ENCODE measurements at regions not wholly inside any gene's neighbourhood (a gene's known extent, or its start where the extent isn't known, plus 50 kb on each side); places are given as distances from the start of the nearest gene placed in this dataset.

- intact Hi-C loops (cut with DNase I; ENCODE audit: low total_unique reads) = no loop called here
- H3K27ac ChIP-seq = no peak overlapping the region
Observed at GRCh38 chr7:54255242-54255641, 286.9 kb upstream of the VSTM2A start.

GRCh38 chr7:54259185-54259584 is 283.0 kb upstream of the VSTM2A start:
- 95 to 97% methylated on average over 6 to 9 of the region's 9 CpGs for WGBS, 2 donors (ENCODE audit: low coverage in 1 of 2)
- no peak for TF ChIP-seq EP300 (IDR thresholded peaks at IDR 0.05; ENCODE audit: low read depth)
- TF ChIP-seq CTCF (IDR thresholded peaks at IDR 0.05) = no peak
- TF ChIP-seq POLR2A (IDR thresholded peaks at IDR 0.05) = no peak
- no peak for TF ChIP-seq POLR2AphosphoS5 (IDR thresholded peaks at IDR 0.05)
- H3K4me1 ChIP-seq = no peaks in the 10 kb centered on the region
- no peak overlapping the region for H3K4me3 ChIP-seq
- in situ Hi-C loops (cut with MboI; ENCODE audit: low pct_ligation_motif_present in 1 of 4, low pct_unique_long_range_greater_than_20kb in 1 of 4, low sequenced_read_pairs in 3 of 4) (no loop called here), intact Hi-C loops (cut with DNase I; ENCODE audit: low total_unique reads) (no loop called here)
- no peak for DNase-seq
- H3K9me3 ChIP-seq = no peaks in the 10 kb centered on the region
- H3K36me3 ChIP-seq = no peaks in the 10 kb centered on the region
- H3K27me3 ChIP-seq = no peaks in the 10 kb centered on the region
- H3K27ac ChIP-seq = no peak overlapping the region

More at GRCh38 chr7:54255242-54255641, 286.9 kb upstream of the VSTM2A start:
- WGBS, 2 donors (ENCODE audit: low coverage in 1 of 2) = 56 to 71% methylated on average over 1 of the region's 1 CpG
- no peaks in the 10 kb centered on the region for H3K27me3 ChIP-seq
- no peak overlapping the region for H3K4me3 ChIP-seq
- TF ChIP-seq POLR2A (IDR thresholded peaks at IDR 0.05) (no peak), POLR2AphosphoS5 (IDR thresholded peaks at IDR 0.05) (no peak), EP300 (IDR thresholded peaks at IDR 0.05; ENCODE audit: low read depth) (no peak), CTCF (IDR thresholded peaks at IDR 0.05) (no peak)
- DNase-seq = no peak
- in situ Hi-C loops (cut with MboI; ENCODE audit: low pct_ligation_motif_present in 1 of 4, low pct_unique_long_range_greater_than_20kb in 1 of 4, low sequenced_read_pairs in 3 of 4) = no loop called here
- no peaks in the 10 kb centered on the region for H3K36me3 ChIP-seq
- H3K9me3 ChIP-seq = no peaks in the 10 kb centered on the region
- H3K4me1 ChIP-seq = no peaks in the 10 kb centered on the region

- WGBS, 2 donors (ENCODE audit: low coverage in 1 of 2) = 53 to 62% methylated on average over 1 of the region's 1 CpG
- in situ Hi-C loops (cut with MboI; ENCODE audit: low pct_ligation_motif_present in 1 of 4, low pct_unique_long_range_greater_than_20kb in 1 of 4, low sequenced_read_pairs in 3 of 4) (no loop called here), intact Hi-C loops (cut with DNase I; ENCODE audit: low total_unique reads) (no loop called here)
- Histone ChIP-seq H3K4me3 (no peak overlapping the region), H3K27ac (no peak overlapping the region), H3K27me3 (no peaks in the 10 kb centered on the region), H3K36me3 (no peaks in the 10 kb centered on the region), H3K4me1 (no peaks in the 10 kb centered on the region), H3K9me3 (no peaks in the 10 kb centered on the region)
- no peak for DNase-seq
- TF ChIP-seq POLR2A (IDR thresholded peaks at IDR 0.05) (no peak), EP300 (IDR thresholded peaks at IDR 0.05; ENCODE audit: low read depth) (no peak), CTCF (IDR thresholded peaks at IDR 0.05) (no peak), POLR2AphosphoS5 (IDR thresholded peaks at IDR 0.05) (no peak)
Observed at GRCh38 chr7:54260941-54261371, 281.2 kb upstream of the VSTM2A start.

GRCh38 chr7:54278847-54279246 is 263.3 kb upstream of the VSTM2A start:
- no peaks in the 10 kb centered on the region for H3K36me3 ChIP-seq
- in situ Hi-C loops (cut with MboI; ENCODE audit: low pct_ligation_motif_present in 1 of 4, low pct_unique_long_range_greater_than_20kb in 1 of 4, low sequenced_read_pairs in 3 of 4) = no loop called here
- H3K9me3 ChIP-seq = peaks cover 2 to 6% of the 10 kb centered on the region in 2 donors
- TF ChIP-seq POLR2A (IDR thresholded peaks at IDR 0.05) (no peak), EP300 (IDR thresholded peaks at IDR 0.05; ENCODE audit: low read depth) (no peak), POLR2AphosphoS5 (IDR thresholded peaks at IDR 0.05) (no peak)
- H3K27ac ChIP-seq = no peak overlapping the region
- 60 to 62% methylated on average over 1 of the region's 1 CpG for WGBS, 2 donors (ENCODE audit: low coverage in 1 of 2)
- no peaks in the 10 kb centered on the region for H3K27me3 ChIP-seq
- H3K4me1 ChIP-seq = no peaks in the 10 kb centered on the region
- no peak for DNase-seq
- intact Hi-C loops (cut with DNase I; ENCODE audit: low total_unique reads) = no loop called here
- H3K4me3 ChIP-seq = no peak overlapping the region
